COLO668 (cell line): ENCODE measurements at regions not wholly inside any gene's neighbourhood (a gene's known extent, or its start where the extent isn't known, plus 50 kb on each side); places are given as distances from the start of the nearest gene placed in this dataset.
"Not testable (repeated sequence)": the region's sequence is repeated elsewhere in the genome, so short reads cannot be mapped to it uniquely, and the experiment has no call there.

Experiments
- DNase-seq: peaks from one replicate; lab custom pipeline; 2025; ENCODE audit not compliant: unreplicated experiment; lab: John Stamatoyannopoulos, UW

DNA sequence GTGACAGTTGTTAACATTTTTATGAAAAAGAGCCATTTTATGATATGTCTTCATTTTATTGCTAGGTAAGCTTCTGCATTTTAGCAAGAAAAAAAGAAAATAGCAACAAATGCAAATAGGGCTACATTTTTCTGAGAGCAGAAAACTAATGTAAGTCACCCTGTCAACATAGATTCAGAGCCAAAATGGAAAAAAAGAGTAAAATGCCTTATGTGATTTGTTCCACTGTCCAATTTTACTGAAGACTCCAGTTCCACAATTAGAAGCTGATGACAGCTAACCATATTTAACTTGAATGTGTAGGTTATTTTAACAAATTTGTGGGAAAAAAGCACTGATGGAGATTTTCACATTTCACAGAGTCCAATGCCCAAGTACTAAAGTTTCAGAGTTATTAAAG lies 772.3 kb downstream of the FAT4 start:
- DNase-seq: no peak

DNA sequence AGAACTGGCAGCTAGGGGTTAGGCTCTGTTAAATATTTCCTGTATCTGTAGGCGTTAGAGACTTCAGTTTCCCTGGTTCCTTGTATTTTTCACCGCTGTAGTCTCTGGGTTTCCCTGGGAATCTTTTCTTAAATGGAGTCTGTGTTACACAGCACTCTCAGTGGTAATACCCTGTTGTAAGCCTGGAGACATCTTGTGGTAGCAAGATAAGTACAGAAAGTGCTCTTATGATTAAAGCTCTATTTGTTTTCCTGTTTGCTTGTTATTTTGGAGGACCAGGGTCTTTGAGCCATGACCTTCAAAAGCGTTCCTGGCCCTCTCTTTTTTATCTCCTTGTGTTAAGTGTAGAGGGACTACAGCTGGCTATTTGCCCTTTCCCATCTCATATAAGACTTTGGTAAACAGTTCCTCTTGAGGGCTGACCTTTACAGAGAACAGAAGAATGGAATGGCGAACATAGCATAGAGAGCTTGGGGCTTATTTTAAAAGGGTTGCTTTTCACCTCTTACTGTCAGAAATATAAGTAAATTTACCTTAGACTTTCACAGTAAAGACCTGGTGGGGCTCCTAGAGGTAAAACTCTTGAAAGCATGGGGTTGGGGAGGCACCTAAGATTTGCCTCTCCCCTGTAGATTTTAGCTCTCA lies 782.5 kb downstream of the FAT4 start:
- DNase-seq: no peak

DNA sequence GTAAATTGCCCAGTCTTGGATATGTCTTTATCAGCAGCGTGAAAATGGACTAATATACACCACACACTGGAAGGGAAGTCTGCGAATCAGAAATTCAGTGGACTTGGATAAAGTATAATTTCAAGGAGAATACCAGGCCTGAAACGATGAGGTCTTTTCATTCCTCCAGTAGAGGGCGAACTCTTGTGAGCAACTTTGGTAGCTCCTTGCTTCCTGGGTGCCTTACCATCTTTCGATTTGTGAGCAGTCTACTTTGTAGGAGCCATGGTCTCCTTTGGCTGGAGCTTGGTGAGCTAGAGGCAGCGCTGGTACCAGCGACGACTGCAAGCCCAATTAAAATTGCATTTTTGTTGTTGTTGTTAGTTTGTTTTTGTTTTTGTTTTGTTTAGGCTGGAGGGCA lies 791.9 kb downstream of the FAT4 start:
- DNase-seq: no peak

DNA sequence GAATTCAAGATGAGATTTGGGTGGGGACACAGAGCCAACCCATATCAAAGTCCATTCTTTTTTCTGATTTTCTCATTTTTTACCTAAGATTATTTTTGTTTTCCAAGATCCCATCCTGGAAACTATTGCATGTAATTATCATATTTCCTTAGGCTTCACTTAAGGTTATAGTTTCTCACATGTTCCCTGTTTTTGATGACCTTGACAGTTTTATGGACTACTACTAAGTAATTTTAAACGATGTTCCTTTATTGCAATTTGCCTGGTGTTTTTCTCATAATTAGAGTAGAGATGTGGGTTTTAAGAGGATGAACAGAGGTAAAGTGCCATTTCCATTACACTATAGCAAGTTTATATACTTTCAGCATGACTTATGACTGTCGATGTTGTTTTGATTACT lies 795.1 kb downstream of the FAT4 start:
- no peak for DNase-seq

DNA sequence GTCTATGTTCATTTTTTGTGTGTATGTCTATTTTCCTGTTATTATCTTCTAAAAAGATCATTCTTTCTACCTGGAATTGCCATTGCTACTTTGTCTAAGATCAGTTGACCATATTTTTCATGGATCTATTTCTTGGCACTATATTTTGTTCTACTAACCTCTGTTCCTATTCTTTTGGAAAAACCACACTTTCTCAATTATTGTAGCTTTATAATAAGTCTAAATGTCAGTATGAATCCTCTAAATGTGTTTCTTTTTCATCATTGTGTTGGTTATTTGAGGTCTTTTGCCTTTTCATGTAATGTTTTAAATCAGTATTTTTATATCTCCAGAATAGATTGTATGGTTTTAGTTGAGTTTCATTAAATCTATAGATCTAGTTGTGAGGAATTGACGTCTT lies 798.3 kb downstream of the FAT4 start:
- no peak for DNase-seq

DNA sequence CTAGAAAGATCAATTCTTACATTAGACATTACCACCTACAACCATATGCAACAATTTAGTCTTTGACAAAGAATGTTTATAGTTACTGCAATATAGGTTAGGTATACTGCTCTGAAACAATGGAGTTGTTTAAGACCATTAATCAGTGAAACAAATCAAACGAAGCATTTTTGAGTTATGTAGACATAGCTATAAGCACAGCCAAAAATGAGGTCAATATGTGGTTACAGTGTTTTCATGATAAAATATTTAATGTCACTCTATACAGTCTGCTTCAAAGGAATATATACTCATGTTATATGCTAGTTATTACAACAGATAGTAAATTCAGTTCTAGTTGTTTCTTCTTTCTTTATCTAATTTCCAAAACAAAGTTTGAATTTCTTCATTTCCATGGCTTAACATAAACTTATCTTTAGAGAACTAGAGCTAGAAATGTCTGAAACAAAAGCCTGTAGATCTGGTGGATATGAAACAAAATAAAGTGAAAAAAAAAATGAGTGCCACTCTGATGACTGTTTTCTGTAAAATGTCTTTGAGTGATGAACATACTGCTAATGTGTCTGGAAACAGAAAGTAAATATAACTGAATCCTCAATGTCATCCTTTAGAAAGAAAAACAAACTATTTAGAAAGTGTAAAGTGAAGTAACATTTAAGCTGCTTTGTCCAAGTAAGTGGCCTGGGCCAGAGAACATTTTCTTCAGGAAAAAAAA lies 809.0 kb downstream of the FAT4 start:
- no peak for DNase-seq

DNA sequence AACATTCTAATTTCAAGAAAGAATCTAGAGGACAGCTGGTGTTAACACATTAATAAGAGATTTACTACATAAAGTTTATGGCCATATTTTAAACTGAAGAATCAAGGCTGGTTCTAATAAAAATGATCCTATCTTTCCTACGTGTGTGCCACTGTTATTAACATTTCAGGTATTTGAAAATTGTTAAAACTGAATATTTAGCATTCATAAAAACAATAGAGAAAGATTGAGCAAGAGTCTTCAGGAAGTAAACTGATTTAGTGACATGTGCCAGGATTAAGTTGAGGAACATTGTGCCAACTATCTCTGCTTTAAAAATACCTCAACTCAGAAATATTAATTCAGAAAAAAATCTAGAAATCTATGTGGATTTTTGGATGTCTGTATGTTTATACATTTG lies 810.1 kb downstream of the FAT4 start:
- no peak for DNase-seq

DNA sequence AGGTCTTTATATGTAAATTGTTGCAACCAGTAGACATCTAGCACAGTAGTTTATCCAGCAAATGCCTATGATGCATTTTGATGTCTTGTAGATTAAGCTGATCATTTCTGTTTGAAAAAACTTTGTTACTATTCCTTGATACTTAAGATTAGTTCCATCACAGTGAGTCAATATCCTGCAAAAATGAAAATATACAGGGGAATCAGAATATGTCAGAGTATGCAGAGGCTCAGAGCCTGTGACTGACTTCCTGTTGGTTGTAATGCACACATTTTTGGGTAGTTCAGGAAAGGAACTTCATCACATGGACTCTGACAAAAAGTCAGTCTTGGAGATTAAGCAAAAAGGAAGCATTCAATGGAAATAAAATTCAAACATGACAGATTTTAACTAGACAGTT lies 815.5 kb downstream of the FAT4 start:
- no peak for DNase-seq

DNA sequence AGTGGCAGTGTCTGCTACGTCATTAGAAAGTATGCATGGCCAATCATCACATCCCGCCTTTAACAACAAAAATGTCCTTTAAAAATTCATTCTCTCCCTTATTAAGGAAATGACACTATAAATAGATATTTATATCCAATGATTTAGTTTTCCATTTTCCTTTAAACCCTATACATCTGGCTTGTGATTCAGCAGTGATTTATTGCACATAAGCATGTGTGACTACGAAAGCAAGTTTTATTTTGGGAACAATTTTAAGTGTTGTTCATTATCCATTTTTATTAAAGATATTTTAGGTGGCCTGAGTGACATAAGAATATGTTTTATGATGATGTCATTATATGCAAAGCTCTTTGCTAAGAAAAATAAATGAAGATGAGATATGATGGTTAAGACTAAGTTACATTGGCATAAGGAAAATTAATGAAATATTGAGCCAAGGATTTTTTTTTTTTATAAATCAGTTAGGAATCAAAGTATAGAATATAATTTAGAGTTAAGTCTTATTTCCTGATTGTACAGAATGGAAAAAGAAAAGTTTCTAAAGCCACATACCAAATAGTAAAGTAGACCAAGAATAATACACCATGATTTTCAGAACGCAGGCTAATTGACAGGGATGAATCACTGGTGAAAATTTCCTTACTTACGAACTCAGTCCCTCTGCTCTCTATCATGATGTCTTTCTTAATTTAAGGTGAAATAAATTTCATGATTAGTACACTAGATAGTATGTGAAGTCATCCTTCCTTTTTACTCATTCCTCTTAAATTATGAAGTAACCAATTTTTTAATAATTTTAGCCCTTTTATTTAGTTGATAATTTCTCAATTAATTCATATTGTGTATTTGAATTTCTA lies 822.4 kb downstream of the FAT4 start:
- DNase-seq: no peak

DNA sequence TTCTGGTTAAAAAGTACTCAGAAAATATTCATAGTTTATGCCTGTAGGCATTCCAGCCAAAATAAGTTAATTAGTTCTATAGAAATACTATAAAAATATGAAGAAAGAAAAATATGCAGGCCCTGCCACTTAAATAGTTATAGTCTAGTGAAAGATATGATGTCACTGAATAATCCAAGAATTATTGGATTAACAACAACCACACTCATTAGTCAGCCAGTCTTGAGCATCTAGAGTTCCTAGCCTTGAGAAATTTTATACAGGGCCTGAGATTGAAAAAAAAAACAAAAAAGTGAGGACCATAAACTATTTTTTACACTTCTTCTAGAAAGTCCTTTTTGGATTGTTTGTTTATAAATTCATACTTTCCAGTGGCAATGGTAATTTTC lies 823.0 kb downstream of the FAT4 start:
- no peak for DNase-seq

DNA sequence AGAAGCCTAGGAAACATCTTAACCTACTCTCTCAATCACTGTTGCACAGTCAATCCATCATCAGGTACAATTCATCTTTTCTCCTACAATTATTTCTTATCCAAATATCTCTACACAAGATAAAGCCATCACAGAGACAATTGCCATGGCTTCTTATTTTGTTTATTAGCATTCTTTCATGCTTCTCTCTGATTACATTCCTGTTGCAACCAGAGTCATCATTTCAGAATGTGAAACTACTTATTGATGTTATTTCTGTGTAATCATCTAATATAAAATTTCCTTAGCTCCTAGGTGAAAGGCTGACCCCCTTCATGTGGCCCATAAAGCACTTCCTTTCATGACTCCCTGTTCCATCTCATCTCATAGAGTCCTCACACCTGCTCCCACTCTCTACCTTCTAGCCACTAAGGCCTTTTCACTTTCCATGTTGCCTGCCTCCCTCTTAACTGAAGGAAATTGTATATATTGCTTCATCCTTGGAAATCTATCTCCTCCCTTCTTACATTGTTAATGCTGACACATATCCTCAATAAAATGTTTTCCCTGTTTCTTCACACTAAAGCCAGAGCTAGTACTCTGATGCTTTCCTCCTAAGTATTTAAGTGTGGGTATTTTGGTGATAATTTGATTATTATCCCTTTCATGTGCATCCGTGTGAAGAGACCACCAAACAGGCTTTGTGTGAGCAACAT lies 829.9 kb downstream of the FAT4 start:
- no peak for DNase-seq

DNA sequence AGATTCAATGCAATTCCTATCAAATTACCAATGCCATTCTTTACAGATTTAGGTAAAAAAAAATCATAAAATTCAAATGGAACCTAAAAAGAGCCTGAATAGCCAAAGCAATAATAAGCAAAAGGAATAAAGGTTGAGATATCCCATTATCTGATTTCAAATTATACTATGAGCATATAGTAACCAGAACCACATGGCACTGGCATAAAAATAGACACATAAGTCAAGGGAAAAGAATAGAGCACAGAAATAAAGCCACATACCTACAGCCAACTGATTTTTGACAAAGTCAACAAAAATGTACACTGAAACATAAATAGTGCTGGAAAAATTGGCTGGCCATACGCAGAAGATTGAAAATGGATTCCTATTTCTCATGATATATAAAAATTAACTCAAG lies 853.7 kb downstream of the FAT4 start:
- DNase-seq: no peak

DNA sequence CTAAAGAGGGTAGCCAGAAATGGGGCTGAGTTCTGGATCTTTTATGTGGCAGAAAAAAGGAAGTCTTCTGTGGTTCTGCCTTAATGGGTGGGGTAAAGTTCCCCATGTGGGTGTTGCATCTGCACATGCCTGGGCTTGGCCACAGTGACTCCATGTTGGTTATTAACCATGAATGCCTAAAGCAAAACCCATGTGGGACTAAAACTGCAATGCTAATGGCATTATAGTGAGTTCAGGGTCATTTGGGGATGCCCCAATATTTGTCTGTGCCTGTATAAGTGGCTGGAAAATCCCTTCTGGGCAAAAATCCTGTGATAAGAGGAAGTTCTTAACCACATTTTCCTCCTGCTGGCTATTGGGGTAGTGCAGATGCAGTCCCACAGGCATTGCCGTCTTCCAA lies 857.4 kb downstream of the FAT4 start:
- DNase-seq: no peak

DNA sequence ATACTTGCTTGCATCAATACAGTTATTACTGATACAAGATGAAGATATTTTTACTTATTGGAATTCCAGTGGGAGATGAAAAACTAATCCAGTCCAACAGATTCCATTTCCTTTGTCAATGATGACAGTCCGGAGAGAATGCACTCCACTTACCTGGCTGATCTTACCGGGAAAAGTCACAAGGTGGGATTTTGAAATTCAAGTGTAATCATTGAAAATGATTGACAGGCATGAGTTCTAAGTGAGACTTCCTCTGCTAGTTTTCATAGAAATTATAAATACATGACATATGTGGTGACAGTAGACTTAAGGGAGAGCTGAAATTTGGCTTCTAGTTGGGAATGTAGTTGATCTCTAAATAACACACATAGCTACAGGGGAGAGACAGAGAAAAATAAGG lies 859.9 kb downstream of the FAT4 start:
- DNase-seq: no peak

DNA sequence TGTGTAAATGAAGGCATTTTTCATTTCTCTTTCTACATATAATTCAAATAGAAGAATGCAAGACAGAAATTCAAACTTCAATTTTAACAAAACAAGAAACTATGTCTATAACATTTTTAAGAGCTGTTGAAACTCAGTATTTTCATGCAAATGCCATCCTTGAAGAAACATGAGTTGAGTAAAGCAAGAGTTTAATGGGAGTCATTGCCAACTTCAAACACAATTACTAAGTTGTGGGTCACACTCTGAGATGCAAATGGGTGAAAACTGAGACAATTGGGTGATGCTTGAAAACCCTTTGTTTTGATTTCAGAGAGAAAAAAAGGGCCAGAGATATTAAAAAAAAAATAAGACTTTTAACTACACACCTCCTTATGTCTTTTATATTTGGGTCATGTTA lies 865.9 kb downstream of the FAT4 start:
- DNase-seq: no peak

DNA sequence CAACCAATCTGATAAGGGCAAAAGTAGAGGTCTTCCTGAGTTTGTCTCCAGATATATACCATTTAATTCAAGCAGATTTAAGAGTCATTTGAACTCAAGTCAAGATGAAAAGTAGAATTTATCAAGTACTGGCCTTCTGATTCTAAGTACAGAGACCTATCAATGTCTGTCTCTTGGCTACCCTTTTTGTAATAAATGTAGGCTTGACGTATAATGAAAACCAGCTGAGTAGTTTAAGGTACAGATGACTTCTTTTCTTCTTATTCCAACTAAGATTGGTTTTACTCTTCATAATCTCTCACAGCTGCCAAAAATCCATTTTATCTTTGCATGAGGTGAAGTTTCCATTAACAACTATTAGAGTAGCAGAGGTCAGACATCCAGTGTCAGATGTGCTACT lies 867.6 kb downstream of the FAT4 start:
- DNase-seq: no peak

DNA sequence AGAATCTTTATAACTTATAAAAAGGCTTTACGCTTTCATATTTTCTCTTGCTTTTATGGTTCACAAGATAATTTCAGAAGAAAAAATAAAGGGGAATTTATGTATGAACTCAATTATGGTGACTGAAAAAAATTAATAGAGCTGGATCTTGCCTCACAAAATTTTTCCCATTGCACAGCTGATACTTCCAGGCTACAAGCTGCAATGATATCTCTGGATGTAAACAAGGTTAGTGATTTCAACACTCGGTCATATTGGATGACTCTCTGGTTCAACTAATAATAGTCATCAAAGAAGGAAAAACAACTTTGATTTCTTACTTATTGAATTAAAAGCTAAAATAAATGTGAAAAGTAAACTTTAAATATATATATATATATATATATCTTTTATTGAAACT lies 868.0 kb downstream of the FAT4 start:
- no peak for DNase-seq

DNA sequence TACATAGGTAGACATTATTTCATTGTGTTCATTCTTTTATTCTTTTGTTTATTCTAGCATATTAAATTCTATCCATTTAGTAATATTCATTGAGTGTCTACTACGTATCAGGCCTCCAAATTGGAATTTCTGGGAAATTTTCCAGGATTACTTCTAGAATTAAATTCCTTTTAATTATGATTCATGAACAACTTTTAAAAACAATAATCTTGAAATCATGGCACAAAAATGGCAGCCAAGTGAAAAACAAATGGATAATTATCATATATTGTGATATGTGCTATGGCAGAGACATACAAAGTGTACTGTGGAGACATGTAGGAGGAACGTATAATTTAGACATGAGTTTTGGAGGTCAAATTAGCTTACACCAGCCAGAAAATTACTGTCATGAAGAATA lies 868.5 kb downstream of the FAT4 start:
- no peak for DNase-seq

DNA sequence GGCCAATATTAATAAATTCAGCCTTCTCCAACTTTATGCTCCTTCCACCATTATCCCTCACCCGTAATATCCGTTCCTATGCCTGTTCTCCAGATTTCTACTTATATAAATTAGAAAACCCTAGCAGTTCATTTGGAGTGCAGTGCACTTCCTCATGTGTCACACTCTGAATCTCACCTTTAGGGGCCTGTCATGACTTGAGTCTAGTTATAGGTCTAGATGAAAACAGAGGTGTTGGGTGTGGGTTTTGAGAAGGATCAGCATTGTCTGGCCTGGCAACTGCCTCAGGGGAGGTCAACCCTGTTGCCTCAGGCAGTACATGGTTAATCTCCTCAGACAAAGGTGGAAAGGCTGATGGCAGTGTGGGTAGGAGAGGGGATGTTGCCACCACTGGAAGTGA lies 876.8 kb downstream of the FAT4 start:
- no peak for DNase-seq

DNA sequence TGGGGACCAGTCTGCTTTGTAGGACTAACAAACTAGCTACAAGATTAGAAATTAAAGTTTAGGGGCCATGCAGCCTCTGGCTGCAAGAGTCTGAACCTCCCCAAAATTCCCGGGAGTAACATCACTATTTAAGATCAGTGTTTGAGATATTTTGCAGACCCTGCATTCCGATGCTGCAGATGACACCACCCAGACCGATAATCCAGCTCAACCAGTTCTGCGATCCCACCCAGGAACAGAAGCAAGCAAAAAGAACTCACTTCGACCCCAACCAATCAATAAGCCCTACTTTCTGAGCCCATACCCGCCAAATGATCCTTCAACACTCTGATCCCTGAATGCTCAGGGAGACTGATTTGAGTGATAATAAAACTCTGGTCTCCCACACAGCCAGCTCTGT lies 877.8 kb downstream of the FAT4 start:
- DNase-seq: no peak

DNA sequence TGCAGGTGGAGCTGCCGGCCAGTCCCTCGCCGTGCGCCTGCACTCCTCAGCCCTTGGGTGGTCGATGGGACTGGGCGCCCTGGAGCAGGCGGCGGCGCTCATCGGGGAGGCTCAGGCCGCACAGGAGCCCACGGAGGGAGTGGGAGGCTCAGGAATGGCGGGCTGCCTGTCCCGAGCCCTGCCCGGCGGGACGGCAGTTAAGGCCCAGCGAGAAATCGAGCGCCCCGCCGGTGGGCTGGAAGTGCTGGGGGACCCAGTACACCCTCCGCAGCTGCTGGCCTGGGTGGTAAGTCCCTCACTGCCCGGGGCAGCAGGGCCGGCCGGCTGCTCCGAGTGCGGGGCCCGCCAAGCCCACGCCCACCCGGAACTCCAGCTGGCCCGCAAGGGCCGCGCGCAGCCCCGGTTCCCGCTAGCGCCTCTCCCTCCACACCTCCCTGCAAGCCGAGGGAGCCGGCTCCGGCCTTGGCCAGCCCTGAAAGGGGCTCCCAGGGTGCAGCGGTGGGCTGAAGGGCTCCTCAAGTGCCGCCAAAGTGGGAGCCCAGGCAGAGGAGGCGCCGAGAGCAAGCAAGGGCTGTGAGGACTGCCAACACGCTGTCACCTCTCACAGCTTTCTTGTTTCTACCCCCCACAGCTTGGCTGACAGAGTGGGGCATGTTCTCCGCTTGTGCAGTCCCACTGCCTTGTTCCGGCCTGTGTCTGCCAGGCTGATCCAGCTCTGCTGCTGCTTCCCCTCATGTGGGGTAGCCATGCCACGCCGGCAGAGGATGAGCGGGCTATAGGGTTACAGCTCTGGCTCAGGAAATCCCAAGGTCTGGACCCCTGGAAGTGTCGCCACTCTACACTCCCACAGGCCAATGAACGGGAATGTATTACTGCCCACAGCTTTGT lies 886.7 kb downstream of the FAT4 start:
- DNase-seq: not testable (repeated sequence)
